HFF-Myc (cell line): ENCODE measurements at regions not wholly inside any gene's neighbourhood (a gene's known extent, or its start where the extent isn't known, plus 50 kb on each side); places are given as distances from the start of the nearest gene placed in this dataset.

Experiments
- DNase-seq: peaks from one replicate; pipeline ENCODE4 v3.0.0-alpha.2; 2011; ENCODE audit warnings: low read depth; ENCODE audit errors: extremely low read depth
- H3K4me3 ChIP-seq: replicated peaks from 2 replicates; pipeline ENCODE4 v1.5.1; 2011; ENCODE audit warnings: low read depth, mild to moderate bottlenecking, control low read depth, low read length
- TF ChIP-seq, protein P1 (sequence below): IDR thresholded peaks from 2 replicates; pipeline ENCODE4 v1.5.1; 2012; ENCODE audit warnings: mild to moderate bottlenecking, low read depth, low read length, control low read depth; ENCODE audit errors: missing control alignments

DNA sequence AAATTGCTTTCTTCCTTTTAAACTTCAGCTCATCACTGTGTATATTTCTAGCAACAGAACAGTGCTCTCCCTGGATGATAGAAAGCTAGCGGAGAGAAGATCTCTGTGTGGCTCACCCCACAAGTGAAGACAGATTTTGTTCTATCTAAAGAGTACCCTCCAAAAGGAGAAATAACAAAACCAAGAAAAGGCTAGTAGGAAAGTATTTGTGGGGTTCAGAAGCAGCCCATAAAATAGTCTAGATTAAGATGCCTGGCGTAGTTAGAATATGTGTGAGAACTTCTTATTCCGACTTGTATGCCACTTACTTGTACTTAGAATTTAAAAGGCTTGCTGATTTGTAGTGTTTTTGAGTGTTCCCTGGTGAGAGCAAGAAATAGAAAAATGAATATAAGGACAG lies 214.9 kb upstream of the IL12A start:
- H3K4me3 ChIP-seq, result no peak overlapping the region
- TF ChIP-seq, protein P1, sequence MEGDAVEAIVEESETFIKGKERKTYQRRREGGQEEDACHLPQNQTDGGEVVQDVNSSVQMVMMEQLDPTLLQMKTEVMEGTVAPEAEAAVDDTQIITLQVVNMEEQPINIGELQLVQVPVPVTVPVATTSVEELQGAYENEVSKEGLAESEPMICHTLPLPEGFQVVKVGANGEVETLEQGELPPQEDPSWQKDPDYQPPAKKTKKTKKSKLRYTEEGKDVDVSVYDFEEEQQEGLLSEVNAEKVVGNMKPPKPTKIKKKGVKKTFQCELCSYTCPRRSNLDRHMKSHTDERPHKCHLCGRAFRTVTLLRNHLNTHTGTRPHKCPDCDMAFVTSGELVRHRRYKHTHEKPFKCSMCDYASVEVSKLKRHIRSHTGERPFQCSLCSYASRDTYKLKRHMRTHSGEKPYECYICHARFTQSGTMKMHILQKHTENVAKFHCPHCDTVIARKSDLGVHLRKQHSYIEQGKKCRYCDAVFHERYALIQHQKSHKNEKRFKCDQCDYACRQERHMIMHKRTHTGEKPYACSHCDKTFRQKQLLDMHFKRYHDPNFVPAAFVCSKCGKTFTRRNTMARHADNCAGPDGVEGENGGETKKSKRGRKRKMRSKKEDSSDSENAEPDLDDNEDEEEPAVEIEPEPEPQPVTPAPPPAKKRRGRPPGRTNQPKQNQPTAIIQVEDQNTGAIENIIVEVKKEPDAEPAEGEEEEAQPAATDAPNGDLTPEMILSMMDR, result no peak
- DNase-seq, result no peak

DNA sequence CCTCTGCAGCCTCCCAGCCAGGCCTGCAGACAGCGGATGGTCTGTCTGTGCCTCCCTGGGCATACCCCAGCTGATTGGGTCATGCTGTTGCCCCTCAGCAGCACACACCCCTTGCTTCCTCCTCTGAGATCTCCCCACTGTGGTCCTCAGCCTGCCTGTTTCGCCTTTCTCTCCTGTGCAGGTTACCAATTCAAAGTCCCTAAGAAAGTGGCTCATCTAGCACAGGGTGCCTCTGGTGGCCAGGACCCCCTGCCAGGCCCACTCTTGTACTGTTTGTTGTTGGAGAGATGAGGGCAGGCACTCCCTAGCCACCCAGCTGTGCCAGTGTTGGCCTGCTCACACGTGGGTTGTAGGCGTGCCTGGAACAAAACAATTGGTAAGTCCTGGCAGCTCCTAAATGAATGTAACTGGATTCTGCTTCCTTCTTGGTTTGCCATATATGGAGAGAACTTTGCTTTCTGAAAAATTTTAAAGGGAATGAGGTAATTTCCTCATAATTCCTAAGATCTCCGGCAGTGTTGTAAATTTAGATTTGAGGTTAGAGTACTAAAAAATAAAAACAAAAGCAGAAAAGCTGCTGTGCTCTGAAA lies 213.2 kb upstream of the IL12A start:
- H3K4me3 ChIP-seq, result no peak overlapping the region
- TF ChIP-seq, protein P1, result no peak
- DNase-seq, result peak; percentile 87

DNA sequence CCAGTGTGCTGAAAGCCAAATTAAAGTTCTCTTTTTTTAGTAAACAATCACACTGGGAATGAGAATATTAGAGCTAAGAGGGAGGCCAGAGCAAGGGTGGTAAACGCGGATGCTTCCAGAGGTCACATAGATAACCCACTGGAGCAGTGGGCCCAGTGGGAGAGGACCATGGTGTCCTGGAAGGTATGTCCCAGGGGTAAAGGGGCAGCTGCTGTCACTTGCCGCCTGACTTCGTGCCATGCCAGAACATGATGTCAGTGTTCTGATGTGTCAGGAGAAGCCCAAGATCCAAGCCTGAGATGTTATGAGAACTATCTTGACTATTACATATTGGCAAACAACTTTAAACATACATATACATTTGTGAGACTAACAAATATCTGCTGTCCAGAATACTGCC lies 211.9 kb upstream of the IL12A start:
- TF ChIP-seq, protein P1, result no peak
- H3K4me3 ChIP-seq, result no peak overlapping the region
- no peak for DNase-seq

DNA sequence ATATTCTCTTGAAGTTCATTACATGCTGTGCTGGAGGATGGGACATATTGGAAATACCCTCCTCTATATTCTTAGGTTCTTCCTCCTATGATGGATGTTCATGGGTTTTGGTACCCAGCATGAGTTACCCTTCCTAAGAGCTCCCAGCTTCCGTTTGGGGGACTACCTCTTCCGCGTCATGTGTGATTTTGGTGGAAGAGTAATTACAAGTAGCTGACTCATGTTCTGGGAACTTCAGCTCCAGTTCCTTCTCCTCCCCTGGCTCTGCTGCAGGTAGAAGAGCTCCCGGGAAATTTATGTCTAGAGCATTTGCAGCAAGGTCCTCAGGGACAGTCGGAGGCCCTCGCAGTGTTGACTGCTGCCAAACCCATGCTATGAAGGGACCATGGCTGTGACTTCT lies 208.8 kb upstream of the IL12A start:
- no peak for DNase-seq
- no peak overlapping the region for H3K4me3 ChIP-seq
- TF ChIP-seq, protein P1, result no peak

DNA sequence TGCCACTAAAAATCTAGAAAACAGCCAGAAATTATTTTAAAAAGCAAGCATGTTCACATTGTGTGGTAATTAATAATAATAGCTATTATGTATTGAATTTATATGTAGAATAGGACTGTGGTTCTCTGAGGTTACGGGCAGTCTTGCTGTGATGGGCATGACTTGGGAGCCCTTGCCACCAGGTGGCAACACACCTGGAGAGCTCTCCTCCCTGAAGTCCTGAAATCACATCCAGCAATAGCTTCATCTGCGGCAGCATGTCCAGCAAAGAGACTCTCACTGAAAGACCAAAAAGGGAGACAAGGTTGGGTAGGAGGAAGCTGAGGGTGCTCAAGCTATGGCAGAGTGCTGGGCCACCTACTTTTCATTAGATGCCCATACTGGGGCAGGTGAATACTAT lies 206.8 kb upstream of the IL12A start:
- no peak overlapping the region for H3K4me3 ChIP-seq
- TF ChIP-seq, protein P1, result peak; percentile 4
- DNase-seq, result no peak

DNA sequence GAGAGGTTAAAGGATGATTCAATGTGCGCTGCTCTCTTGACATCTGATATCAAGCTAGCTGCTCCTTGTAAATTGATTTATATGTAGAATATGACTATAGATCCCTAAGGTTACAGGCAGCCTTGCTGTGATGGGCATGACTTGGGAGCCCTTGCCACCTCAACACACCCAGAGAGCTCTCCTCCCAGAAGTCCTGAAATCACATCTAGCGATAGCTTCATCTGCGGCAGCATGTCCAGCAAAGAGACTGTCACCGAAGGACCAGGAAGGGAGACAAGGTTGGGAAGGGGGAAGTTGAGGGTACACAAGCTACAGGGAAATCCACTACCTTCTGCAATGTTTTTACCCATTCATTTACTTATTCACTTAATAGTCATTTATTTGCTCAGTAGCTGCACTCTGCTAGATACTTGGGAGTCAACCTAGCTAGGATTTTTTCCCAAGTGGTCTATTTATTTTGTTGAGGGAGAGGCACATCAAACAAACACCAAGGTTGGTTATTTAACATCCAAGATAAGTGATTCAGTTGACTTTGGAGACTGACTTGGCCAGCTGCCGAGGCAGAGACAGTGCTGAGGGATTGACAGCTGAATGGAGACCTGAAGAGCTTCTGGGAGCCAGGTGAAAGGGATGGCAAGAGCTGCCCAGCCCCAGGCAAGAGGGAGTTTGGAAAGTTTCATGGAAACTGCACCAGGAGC lies 205.8 kb upstream of the IL12A start:
- no peak for DNase-seq
- no peak overlapping the region for H3K4me3 ChIP-seq
- TF ChIP-seq, protein P1, result no peak
